ENCODE measurements at regions not wholly inside any gene's neighbourhood (a gene's known extent, or its start where the extent isn't known, plus 50 kb on each side); places are given as distances from the start of the nearest gene placed in this dataset.
A peak's percentile ranks its signal among the peaks of the same experiment; 100 is the strongest.
"Not testable (repeated sequence)": the region's sequence is repeated elsewhere in the genome, so short reads cannot be mapped to it uniquely, and the experiment has no call there.

GRCh38 chrX:26597981-26598380 is 382.0 kb downstream of the MAGEB5 start:
- DNase-seq (ENCODE audit: low read depth): peak; percentile 0

GRCh38 chrX:26590849-26591248 is 374.9 kb downstream of the MAGEB5 start:
- DNase-seq (ENCODE audit: low read depth): no peak

- DNase-seq (ENCODE audit: low read depth): no peak
These were observed 370.6 kb downstream of the MAGEB5 start for GRCh38 chrX:26586570-26586969.

DNA sequence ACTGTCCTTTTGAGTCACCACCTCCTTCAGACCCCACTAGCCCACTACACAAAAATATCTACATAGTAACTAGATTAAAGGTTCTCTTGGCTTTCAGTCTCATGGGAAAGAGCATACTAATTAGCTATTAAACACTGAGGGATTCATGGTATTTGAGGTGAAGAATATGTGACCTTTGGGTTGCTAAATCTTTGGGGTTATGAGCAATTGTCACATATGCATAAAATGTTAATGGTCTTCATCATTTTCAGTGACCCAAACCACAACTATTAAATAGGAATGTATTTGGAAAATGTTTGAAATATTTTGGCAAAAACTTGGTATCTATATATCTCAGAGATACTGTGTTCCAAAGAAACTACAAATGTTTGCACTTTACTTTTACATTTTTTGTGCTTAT is 365.1 kb downstream of the MAGEB5 start:
- peak; percentile 11 for DNase-seq (ENCODE audit: low read depth)

GRCh38 chrX:26580021-26580420 is 364.1 kb downstream of the MAGEB5 start:
- DNase-seq (ENCODE audit: low read depth): peak; percentile 57

DNA sequence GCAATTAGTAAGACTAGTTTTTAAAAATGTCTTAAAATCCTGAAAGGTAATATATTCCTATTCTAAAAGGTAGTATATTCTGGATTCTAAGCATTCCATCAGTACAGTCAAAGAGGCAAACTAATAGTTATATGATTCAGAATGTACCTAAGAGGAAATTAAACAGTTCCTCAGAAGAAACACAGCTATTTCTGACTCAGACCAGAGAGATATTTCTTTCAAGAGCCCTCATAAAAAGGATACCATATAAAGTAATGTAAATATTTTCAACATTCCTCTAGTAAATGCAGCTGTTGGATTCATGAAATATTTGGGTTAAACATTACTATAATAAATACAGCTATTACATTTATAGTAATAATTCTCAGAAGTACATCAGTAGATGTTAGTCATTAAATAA is 358.3 kb downstream of the MAGEB5 start:
- DNase-seq (ENCODE audit: low read depth): no peak

DNA sequence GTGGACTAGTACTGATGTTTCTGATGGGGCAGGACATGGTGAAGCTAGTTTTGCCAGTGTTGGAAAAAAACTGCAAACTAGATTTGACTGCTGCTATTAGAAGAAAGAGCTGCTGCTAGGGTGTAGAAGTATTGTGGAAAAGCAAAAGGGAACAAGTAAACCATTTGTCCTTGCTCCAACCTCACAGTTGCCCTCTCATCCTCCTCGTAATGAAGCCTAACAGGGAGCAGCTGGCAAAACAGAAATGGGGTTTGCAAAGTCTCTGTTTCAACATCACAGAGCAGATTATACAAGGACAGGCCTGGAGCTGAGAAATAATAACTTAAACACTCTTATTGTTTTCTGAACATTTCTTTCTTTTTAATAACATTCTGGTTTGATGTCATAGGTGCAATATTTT is 346.2 kb downstream of the MAGEB5 start:
- peak; percentile 8 for DNase-seq (ENCODE audit: low read depth)

DNA sequence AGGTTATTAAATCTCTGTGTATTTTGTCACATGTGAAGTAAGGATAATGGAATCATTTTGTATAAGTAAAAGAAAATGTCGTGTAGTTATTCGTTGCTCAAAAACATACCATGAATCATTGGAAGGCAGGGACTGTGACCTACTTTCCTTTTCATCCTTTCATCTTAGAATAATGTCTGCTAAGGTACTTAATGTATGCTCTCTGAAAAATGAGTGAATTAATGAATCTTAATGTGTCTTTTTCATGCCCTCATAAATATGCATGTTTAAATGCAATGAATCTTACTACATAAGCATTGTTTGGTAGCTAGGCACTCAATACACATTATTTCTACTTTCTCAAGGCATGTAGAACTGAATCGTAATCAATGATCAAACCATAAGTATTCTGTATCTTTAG is 343.9 kb downstream of the MAGEB5 start:
- DNase-seq (ENCODE audit: low read depth): no peak

- no peak for DNase-seq (ENCODE audit: low read depth)
These were observed 342.9 kb downstream of the MAGEB5 start for GRCh38 chrX:26558719-26559386.

- DNase-seq (ENCODE audit: low read depth): no peak
These were observed 341.8 kb downstream of the MAGEB5 start for GRCh38 chrX:26557691-26558321.

GRCh38 chrX:26525768-26526167 is 309.8 kb downstream of the MAGEB5 start:
- not testable (repeated sequence) for DNase-seq (ENCODE audit: low read depth)

- no peak for DNase-seq (ENCODE audit: low read depth)
These were observed 306.5 kb downstream of the MAGEB5 start for GRCh38 chrX:26522501-26522900.

GRCh38 chrX:26511589-26512363 is 295.8 kb downstream of the MAGEB5 start:
- no peak for DNase-seq (ENCODE audit: low read depth)

DNA sequence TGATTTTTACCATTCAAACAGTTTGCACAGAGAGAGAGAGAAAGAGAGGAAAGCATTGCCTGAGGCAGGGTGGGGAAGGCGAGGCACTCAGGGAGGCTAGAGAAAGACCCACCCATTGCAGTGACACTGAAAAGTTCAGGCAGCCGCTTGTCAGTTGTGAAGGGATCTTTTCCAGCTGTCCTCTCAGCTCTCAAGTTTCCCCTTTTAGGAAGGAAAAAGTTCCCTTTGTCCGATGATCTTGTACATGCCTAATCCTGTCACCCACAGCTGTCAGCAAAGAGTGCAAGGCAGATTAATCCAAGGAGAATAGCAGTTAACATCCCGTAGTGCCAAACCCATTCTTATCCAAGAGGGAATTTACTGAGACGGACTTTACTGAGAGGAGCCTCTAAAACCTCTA is 255.0 kb downstream of the MAGEB5 start:
- DNase-seq (ENCODE audit: low read depth): no peak

- no peak for DNase-seq (ENCODE audit: low read depth)
These were observed 250.4 kb downstream of the MAGEB5 start for GRCh38 chrX:26466387-26466786.

DNA sequence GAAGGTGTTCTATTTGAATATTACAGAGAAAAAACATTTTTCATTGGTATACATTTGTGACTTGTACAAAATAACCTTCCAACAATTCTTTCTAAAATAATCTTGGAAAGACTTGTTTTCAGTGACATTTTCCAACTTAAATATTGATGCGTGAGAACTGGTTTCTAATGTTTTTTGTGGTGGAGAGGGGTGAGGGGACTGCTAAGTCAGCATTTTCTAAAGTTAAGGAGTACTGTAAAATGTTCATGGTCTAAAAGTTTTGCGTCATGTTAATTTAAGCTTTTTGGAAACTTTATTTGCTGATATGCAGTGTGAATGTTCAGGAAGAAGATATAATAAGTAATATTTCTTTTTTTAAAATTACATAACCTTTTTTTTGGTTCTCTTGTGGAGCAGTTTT is 229.3 kb downstream of the MAGEB5 start:
- no peak for DNase-seq (ENCODE audit: low read depth)

DNA sequence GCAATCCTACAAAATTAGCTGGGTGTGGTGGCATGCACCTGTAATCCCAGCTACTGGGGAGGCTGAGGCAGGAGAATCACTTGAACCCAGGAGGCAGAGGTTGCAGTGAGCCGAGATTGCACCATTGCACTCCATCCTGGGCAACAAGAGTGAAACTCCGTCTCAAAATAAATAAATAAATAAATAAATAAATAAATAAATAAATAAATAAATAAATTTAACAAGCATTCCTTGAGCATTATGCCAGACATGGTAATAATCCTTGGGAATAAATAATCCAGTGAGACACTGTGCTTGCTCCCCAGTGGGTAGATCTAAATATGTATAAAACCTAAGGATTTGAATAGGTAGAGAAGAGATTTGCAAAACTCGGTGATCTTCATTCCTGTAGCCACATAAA is 228.4 kb downstream of the MAGEB5 start:
- DNase-seq (ENCODE audit: low read depth): not testable (repeated sequence)

GRCh38 chrX:26442340-26442739 is 226.4 kb downstream of the MAGEB5 start:
- no peak for DNase-seq (ENCODE audit: low read depth)

DNA sequence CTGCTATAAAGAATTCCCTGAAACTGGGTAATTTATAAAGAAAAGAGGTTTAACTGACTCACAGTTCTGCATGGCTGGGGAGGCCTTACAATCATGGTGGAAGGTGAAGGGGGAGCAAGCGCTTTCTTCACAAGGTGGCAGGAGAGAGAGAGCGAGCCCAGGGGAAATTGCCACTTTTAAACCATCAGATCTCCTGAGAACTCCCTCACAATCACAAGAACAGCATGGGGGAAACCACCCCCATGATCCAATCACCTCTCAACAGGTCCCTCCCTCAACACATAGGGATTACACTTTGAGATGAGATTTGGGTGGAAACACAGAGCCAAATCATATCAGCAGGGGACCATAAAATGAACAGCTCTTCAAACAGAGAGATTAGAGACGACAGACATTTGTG is 198.6 kb downstream of the MAGEB5 start:
- no peak for DNase-seq (ENCODE audit: low read depth)

DNA sequence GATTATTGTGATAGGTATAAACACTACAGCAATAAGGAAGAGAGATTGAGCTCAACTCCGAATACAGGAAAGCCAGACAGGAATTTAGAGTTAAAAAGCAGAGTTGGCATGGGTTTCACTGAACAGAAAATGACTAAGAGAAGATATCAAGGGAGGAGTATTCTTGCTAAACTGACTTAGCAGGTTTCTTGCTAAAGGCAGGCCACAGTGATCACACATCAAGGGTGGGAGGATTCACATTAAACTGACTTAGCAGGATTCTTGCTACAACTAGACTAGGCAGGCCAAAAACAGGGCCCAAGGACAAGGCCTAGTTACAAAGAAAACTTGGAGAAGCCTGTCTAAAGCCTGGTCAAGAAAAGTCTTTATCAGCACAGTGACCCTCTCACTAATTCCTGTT is 195.1 kb downstream of the MAGEB5 start:
- no peak for DNase-seq (ENCODE audit: low read depth)

GRCh38 chrX:26409636-26410035 is 193.7 kb downstream of the MAGEB5 start:
- no peak for DNase-seq (ENCODE audit: low read depth)

DNA sequence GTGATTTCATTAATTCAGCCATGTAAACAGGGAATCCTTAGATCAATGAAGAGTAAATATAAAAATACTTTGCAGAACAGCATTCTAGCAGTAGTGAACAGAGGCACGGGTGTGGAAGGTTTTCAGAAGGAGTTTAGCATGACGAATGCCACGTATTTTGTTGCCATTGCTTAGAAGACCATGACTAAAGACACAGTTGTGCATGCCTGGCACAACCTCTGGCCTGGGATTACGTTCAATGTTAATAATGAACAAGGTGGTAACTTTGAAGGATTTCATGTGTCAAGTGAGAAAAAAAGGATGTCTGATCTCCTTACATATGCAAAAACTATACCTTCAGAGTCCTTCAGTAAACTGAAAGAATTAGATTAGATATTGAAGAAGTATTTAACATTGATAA is 171.9 kb downstream of the MAGEB5 start:
- no peak for DNase-seq (ENCODE audit: low read depth)

GRCh38 chrX:26376037-26376708 is 160.2 kb downstream of the MAGEB5 start:
- DNase-seq (ENCODE audit: low read depth): no peak
